Neutrophil (primary cell): ENCODE measurements at regions not wholly inside any gene's neighbourhood (a gene's known extent, or its start where the extent isn't known, plus 50 kb on each side); places are given as distances from the start of the nearest gene placed in this dataset.

Experiments
- H3K27ac ChIP-seq: fragments of 200-600 bp; sonication (generic); 2 replicates; pipeline ENCODE4 v1.5.1; 2016; ENCODE audit warnings: mild to moderate bottlenecking, moderate library complexity
- H3K27me3 ChIP-seq: fragments of 200-600 bp; sonication (generic); 2 replicates; pipeline ENCODE4 v1.6.0; 2016; ENCODE audit warnings: mild to moderate bottlenecking
- H3K36me3 ChIP-seq: fragments of 200-600 bp; sonication (generic); 2 replicates; pipeline ENCODE4 v1.5.1; 2017
- H3K4me1 ChIP-seq, 2 experiments: fragments of 200-600 bp in 1 of 2; sonication (generic) in 1 of 2; 1 replicate in 1 of 2; 2 replicates in 1 of 2; pipeline versions ENCODE4 v1.5.1 to v1.6.1; 2013 to 2016; ENCODE audit warnings: low read depth in 1 of 2, low read length in 1 of 2, mild to moderate bottlenecking in 1 of 2, moderate library complexity in 1 of 2; ENCODE audit not compliant: control insufficient read depth in 1 of 2, insufficient read depth in 1 of 2
- H3K4me3 ChIP-seq, 2 experiments: fragments of 200-600 bp in 1 of 2; sonication (generic) in 1 of 2; 1 replicate in 1 of 2; 2 replicates in 1 of 2; pipeline ENCODE4 v1.5.1; 2013 to 2016; ENCODE audit warnings: low read depth in 1 of 2, low read length in 1 of 2, mild to moderate bottlenecking in 1 of 2, moderate library complexity in 1 of 2
- H3K9me3 ChIP-seq: fragments of 200-600 bp; sonication (generic); 2 replicates; pipeline ENCODE4 v1.5.1; 2016
- CTCF ChIP-seq: fragments of 200-600 bp; sonication (generic); IDR thresholded peaks from 2 replicates; pipeline ENCODE4 v1.5.1; 2016; ENCODE audit warnings: antibody characterized with exemption

- Histone ChIP-seq H3K4me3 (no peak overlapping the region), H3K4me1 (no peaks in the 10 kb centered on the region), H3K9me3 (no peaks in the 10 kb centered on the region), H3K36me3 (no peaks in the 10 kb centered on the region), H3K27ac (no peak overlapping the region), H3K27me3 (no peaks in the 10 kb centered on the region)
- TF ChIP-seq CTCF, result no peak
Observed at GRCh38 chr7:156234192-156234591, 406.4 kb upstream of the RNF32 start.

GRCh38 chr7:156232931-156233705 lies 407.5 kb upstream of the RNF32 start:
- Histone ChIP-seq H3K27ac (no peak overlapping the region), H3K27me3 (no peaks in the 10 kb centered on the region)

GRCh38 chr7:156230576-156230975 lies 410.0 kb upstream of the RNF32 start:
- TF ChIP-seq CTCF, result no peak
- Histone ChIP-seq H3K36me3 (no peaks in the 10 kb centered on the region), H3K27ac (no peak overlapping the region), H3K4me1 (no peaks in the 10 kb centered on the region), H3K4me3 (no peak overlapping the region), H3K9me3 (no peaks in the 10 kb centered on the region), H3K27me3 (no peaks in the 10 kb centered on the region)

More at GRCh38 chr7:156232931-156233705, 407.5 kb upstream of the RNF32 start:
- Histone ChIP-seq H3K9me3 (no peaks in the 10 kb centered on the region), H3K4me1 (no peaks in the 10 kb centered on the region), H3K4me3 (no peak overlapping the region), H3K36me3 (no peaks in the 10 kb centered on the region)
- TF ChIP-seq CTCF, result no peak

- no peak overlapping the region for H3K4me3 ChIP-seq
- no peak overlapping the region for H3K27ac ChIP-seq
- H3K4me1 ChIP-seq, result no peaks in the 10 kb centered on the region
- no peak for TF ChIP-seq CTCF
- no peaks in the 10 kb centered on the region for H3K27me3 ChIP-seq
- no peaks in the 10 kb centered on the region for H3K9me3 ChIP-seq
- H3K36me3 ChIP-seq, result no peaks in the 10 kb centered on the region
Observed at GRCh38 chr7:156224833-156225225, 412.6 kb upstream of the SHH start.

- Histone ChIP-seq H3K4me1 (no peaks in the 10 kb centered on the region), H3K27ac (no peak overlapping the region), H3K4me3 (no peak overlapping the region), H3K36me3 (no peaks in the 10 kb centered on the region), H3K9me3 (no peaks in the 10 kb centered on the region), H3K27me3 (no peaks in the 10 kb centered on the region)
- no peak for TF ChIP-seq CTCF
Observed at GRCh38 chr7:156223935-156224832, 411.9 kb upstream of the SHH start.
